ENCODE measurements at regions not wholly inside any gene's neighbourhood (a gene's known extent, or its start where the extent isn't known, plus 50 kb on each side); places are given as distances from the start of the nearest gene placed in this dataset.

DNA sequence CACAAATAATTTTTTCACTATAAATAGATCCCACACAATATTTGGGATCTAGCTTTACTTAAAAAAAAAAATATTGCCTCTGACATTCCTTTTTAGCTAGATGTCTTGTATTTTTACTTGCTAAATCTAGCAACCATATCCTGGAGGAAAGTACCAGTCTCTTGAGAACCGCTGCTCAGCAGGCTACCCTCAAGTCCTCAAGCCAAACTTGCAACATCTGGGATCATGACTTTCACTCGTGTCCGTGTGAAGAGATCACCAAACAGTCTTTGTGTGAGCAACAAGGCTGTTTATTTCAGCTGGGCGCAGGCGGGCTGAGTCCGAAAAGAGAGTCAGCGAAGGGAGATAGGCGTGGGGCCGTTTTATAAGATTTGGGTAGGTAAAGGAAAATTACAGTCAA is 180.3 kb upstream of the FER start:
- TF ChIP-seq CTCF (IDR thresholded peaks at IDR 0.05) (no peak), POLR2A (IDR thresholded peaks at IDR 0.05) (no peak)

All from right lobe of liver (tissue), 4 donors.